BJ (cell line): ENCODE measurements at regions not wholly inside any gene's neighbourhood (a gene's known extent, or its start where the extent isn't known, plus 50 kb on each side); places are given as distances from the start of the nearest gene placed in this dataset.

Experiments used
- CTCF ChIA-PET: fragments of 350-600 bp; formaldehyde crosslinking; extraction: SDS; loops from one replicate; lab custom pipeline; 2021; ENCODE audit warnings: antibody characterized with exemption, inconsistent platforms; lab: Yijun Ruan, JAX
- POLR2A ChIA-PET: fragments of 300-600 bp; sonication (Branson Sonifier 250); formaldehyde crosslinking; extraction: SDS; loops from one replicate; lab custom pipeline; 2021; ENCODE audit warnings: antibody characterized with exemption; lab: Charles Lee
- DNase-seq: peaks from one replicate; pipeline ENCODE4 v3.0.0-alpha.2; 2011; ENCODE audit warnings: low read depth
- H3K27me3 ChIP-seq: 2 replicates; pipeline ENCODE4 v1.6.0; 2011; ENCODE audit warnings: low read length; ENCODE audit not compliant: control insufficient read depth, insufficient read depth
- H3K36me3 ChIP-seq: 2 replicates; pipeline ENCODE4 v1.5.1; 2011; ENCODE audit warnings: low read length; ENCODE audit not compliant: control insufficient read depth, insufficient read depth
- H3K4me3 ChIP-seq: 2 replicates; pipeline ENCODE4 v1.5.1; 2011; ENCODE audit warnings: low read depth, mild to moderate bottlenecking, control low read depth, low read length
- TF ChIP-seq, protein P1 (sequence below): IDR thresholded peaks from 2 replicates; pipeline ENCODE4 v1.5.1; 2011; ENCODE audit warnings: low read depth, mild to moderate bottlenecking, control low read depth, inconsistent platforms, low read length, moderate library complexity; ENCODE audit not compliant: insufficient read depth

DNA sequence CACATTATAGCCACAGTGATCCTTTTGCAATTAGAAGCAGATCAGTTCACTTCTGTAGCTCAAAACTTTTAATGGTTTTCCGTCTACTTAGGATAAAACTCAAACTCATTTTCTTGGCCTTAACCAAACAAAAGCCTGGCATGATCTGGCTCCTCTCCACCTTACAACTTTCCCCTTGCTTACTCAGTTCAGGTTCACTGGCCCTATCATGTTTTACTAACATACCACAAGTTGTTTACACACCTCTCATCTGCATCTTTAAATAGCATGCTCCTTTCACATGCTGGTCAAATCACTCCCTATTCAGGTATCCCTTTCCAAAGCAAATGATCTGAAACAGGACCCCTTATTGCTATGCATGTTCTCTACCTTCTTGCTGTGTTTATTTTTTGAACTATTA, 191.4 kb upstream of the FAM83B start:
- Histone ChIP-seq H3K36me3 (no peaks in the 10 kb centered on the region), H3K27me3 (no peaks in the 10 kb centered on the region), H3K4me3 (no peak overlapping the region)
- ChIA-PET CTCF (no interaction called here), POLR2A (no interaction called here)
- TF ChIP-seq, protein P1, sequence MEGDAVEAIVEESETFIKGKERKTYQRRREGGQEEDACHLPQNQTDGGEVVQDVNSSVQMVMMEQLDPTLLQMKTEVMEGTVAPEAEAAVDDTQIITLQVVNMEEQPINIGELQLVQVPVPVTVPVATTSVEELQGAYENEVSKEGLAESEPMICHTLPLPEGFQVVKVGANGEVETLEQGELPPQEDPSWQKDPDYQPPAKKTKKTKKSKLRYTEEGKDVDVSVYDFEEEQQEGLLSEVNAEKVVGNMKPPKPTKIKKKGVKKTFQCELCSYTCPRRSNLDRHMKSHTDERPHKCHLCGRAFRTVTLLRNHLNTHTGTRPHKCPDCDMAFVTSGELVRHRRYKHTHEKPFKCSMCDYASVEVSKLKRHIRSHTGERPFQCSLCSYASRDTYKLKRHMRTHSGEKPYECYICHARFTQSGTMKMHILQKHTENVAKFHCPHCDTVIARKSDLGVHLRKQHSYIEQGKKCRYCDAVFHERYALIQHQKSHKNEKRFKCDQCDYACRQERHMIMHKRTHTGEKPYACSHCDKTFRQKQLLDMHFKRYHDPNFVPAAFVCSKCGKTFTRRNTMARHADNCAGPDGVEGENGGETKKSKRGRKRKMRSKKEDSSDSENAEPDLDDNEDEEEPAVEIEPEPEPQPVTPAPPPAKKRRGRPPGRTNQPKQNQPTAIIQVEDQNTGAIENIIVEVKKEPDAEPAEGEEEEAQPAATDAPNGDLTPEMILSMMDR: no peak
- no peak for DNase-seq

DNA sequence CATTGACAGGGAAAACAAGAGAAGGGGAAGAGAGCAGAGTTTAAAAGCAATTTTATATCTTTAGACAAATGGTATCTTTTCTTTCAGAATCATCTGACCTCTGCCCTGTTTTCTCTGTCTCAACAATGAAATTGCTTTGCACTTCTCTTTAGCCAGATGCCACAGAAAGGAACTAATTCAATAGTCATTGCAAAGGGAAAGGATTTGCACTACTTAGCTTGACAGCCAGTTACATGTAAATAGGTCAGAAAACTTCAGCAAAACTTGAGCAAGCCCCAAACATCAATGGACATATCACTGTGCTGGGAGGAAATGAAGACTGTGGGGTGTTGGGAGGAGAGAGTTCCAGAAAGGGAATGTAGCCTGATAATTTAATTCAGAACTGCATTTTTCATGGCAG, 181.3 kb upstream of the FAM83B start:
- POLR2A ChIA-PET: no interaction called here
- Histone ChIP-seq H3K4me3 (no peak overlapping the region), H3K36me3 (no peaks in the 10 kb centered on the region), H3K27me3 (no peaks in the 10 kb centered on the region)
- DNase-seq: no peak
- CTCF ChIA-PET: interaction anchor here (1.1 kb wide), 1 partner anchor 11 kb away, joined by 3 read pairs; no protein-coding TSS in a partner anchor
- TF ChIP-seq, protein P1: no peak

DNA sequence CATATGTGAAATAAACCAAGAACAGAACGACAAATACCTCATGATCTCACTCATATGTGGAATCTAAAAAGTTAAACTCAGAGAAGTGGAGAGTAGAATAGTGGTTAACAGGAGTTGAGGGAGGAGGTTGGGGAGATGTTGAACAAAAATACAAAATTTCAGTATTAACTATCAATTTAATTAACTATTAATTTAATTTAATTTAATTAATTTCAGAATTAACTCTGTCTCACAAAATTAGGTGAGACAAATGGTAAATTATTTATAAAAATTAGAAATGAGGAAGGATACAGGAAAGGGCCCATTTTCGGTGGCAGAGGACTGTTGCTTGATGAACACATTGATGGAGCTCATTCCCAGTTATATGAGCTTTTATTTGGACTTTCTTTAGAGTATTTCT, 166.0 kb upstream of the FAM83B start:
- ChIA-PET CTCF (interaction anchor here (1.3 kb wide), 1 partner anchor 26 kb away, joined by 3 read pairs; no protein-coding TSS in a partner anchor), POLR2A (no interaction called here)
- no peaks in the 10 kb centered on the region for H3K36me3 ChIP-seq
- no peak overlapping the region for H3K4me3 ChIP-seq
- H3K27me3 ChIP-seq: no peaks in the 10 kb centered on the region
- TF ChIP-seq, protein P1: no peak
- no peak for DNase-seq

DNA sequence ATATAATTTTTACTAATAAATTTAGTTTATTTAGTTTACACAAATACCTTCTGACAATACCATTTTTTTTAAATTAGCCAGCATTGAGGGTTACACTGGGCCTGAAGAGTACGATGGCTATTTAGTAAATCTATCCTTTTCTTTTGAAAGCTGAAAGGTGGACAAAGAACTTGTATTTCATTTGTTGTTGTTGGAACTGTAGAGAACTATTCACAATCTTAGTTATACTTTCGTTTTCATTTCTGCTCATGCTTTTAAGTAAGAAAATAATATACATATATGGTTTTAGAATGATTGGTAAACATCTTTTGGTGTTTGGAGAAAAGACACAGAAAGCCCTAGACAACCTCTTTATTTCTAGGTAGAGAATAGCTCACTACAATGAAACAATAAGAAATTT, 165.3 kb upstream of the FAM83B start:
- Histone ChIP-seq H3K4me3 (no peak overlapping the region), H3K27me3 (no peaks in the 10 kb centered on the region), H3K36me3 (no peaks in the 10 kb centered on the region)
- ChIA-PET POLR2A (no interaction called here), CTCF (interaction anchor here (1.3 kb wide), 1 partner anchor 25 kb away, joined by 3 read pairs; no protein-coding TSS in a partner anchor)
- TF ChIP-seq, protein P1: no peak
- no peak for DNase-seq

DNA sequence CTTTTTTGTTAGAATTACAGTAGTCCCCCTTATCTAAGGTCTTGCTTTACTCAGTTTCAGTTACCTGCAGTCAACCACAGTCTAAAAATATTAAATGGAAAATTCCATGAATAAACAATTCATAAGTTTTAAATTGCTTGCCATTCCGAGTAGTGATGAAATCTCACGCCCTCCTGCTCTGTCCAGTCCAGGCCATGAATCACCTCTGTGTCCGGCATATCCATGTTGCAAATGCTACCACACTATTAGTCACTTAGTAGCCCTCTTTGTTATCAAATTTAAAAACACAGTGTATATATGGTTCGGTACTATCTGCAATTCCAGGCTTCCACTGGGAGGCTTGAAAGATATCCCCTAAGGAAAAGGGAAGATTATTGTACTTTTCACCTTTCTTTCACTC, 164.6 kb upstream of the FAM83B start:
- Histone ChIP-seq H3K27me3 (no peaks in the 10 kb centered on the region), H3K36me3 (no peaks in the 10 kb centered on the region), H3K4me3 (no peak overlapping the region)
- CTCF ChIA-PET: interaction anchor here (1.3 kb wide), 1 partner anchor 24 kb away, joined by 3 read pairs; no protein-coding TSS in a partner anchor
- DNase-seq: peak; percentile 8
- POLR2A ChIA-PET: no interaction called here
- TF ChIP-seq, protein P1: no peak
